ENCODE measurements at regions not wholly inside any gene's neighbourhood (a gene's known extent, or its start where the extent isn't known, plus 50 kb on each side); places are given as distances from the start of the nearest gene placed in this dataset.
"Not testable (repeated sequence)": the region's sequence is repeated elsewhere in the genome, so short reads cannot be mapped to it uniquely, and the experiment has no call there.

- DNase-seq (no peak), ATAC-seq (no peak)
- intact Hi-C loops (cut with micrococcal nuclease): no loop called here
Observed at GRCh38 chr12:22803725-22804124, 178.8 kb downstream of the ETNK1 start.

GRCh38 chr12:22808860-22809259 lies 183.9 kb downstream of the ETNK1 start:
- no peak for DNase-seq
- intact Hi-C loops (cut with micrococcal nuclease): no loop called here
- no peak for ATAC-seq

- intact Hi-C loops (cut with micrococcal nuclease): no loop called here
- DNase-seq (no peak), ATAC-seq (no peak)
Observed at GRCh38 chr12:22810036-22810435, 185.1 kb downstream of the ETNK1 start.

DNA sequence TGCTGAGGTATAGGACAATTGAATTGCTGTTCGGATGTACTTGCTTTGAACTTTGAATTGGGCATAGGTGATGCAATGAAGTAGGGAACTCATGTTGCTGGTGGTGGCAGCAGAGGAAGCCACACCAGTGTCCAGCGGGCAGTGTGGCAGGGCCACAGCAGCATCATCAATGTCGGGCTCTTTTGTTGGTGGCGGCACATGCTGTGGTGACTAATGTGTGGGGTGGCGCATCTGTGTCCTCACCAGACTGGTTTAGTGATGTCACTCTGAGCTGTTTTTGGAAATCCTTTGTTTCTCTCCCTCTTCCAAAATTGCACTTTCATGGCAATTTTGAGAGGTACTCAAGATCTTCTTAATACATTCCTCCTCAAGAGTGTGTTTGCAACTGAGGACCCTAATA lies 187.6 kb downstream of the ETNK1 start:
- intact Hi-C loops (cut with micrococcal nuclease): no loop called here
- ATAC-seq: no peak
- DNase-seq: no peak

DNA sequence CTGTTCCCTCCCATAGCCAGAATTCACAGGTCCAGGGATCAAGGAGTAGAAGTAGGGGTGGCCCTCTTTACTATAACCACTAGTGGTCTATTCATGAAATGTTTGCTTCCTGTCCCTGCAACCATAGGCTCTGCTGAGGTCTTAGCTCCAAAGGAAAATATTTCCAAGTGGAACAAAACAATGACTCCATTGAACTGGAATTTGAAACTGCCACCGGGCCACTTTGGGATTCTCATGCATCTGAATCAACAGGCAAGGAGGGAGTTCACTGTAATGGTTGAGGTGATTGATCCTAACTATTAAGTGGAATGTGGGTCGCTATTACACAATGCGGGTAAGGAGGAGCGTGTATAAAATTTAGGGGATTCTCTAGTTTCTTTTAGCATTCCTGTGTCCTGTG lies 197.0 kb downstream of the ETNK1 start:
- ATAC-seq: no peak
- intact Hi-C loops (cut with micrococcal nuclease): no loop called here
- DNase-seq: no peak

DNA sequence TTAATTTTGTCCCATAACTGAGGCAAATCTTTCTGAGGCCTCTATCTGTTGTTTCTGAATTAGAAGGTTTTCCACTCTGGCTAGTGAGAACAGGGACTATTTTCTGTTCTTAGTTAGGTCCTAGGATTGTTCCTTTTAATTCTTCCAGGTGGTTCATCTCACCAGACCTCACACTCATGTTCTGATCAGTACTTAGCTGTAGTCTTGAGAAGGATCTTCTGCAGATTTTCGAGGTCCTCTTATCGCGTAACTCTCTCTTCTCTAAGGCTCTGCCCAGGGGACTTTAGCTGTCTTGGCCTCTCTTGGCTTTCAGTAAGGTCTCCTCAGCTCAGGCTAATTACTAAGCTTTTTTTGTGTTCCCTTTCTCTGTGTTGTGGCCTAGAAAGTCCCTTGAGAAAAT lies 201.1 kb downstream of the ETNK1 start:
- DNase-seq (no peak), ATAC-seq (no peak)
- intact Hi-C loops (cut with micrococcal nuclease): no loop called here

DNA sequence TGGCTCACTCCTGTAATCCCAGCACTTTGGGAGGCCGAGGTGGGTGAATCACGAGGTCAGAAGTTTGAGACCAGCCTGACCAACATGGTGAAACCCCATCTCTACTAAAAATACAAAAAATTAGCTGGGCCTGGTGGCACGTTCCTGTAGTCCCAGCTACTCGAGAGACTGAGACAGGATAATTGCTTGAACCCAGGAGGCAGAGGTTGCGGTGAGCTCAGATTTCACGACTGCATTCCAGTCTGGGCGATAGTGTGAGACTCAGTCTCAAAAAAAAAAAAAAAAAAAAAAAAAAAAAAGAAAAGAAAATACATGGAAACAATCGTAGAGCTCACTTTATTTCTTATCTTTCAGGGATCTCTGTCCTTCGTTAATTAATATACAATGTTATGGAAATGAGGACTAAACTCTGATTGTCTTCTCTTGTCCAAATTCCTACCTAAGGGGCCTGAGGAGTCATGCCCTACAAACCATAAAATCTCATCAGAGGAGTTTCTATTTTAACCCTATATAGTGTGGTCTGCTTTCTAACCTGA lies 201.5 kb downstream of the ETNK1 start:
- intact Hi-C loops (cut with micrococcal nuclease); ATAC-seq; DNase-seq: not testable (repeated sequence)

DNA sequence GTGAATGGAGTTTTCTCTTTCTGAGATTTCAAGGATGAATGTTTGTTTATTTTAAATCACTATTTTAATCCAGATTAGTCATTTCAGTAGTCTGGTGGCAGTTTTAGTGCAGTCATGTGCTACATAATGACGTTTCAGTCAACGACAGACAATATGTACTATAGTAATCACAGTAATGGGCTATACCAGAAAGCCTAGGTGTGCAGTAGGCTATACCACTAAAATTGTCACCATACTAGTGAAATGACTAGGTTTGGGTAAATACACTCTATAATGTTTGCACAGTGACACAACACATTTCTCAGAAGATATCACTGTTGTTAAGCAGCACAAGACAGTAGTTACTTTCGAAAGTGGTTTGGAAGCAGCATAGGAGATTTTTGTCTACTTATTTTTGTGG lies 203.1 kb downstream of the ETNK1 start:
- no peak for DNase-seq
- intact Hi-C loops (cut with micrococcal nuclease): no loop called here
- ATAC-seq: no peak

- DNase-seq (no peak), ATAC-seq (no peak)
- intact Hi-C loops (cut with micrococcal nuclease): no loop called here
Observed at GRCh38 chr12:22835431-22835830, 210.5 kb downstream of the ETNK1 start.

GRCh38 chr12:22850185-22850584 lies 225.2 kb downstream of the ETNK1 start:
- DNase-seq: no peak

GRCh38 chr12:22851532-22851931 lies 226.6 kb downstream of the ETNK1 start:
- no peak for ATAC-seq
- intact Hi-C loops (cut with micrococcal nuclease): no loop called here

More at GRCh38 chr12:22850185-22850584, 225.2 kb downstream of the ETNK1 start:
- ATAC-seq: no peak
- intact Hi-C loops (cut with micrococcal nuclease): no loop called here

DNA sequence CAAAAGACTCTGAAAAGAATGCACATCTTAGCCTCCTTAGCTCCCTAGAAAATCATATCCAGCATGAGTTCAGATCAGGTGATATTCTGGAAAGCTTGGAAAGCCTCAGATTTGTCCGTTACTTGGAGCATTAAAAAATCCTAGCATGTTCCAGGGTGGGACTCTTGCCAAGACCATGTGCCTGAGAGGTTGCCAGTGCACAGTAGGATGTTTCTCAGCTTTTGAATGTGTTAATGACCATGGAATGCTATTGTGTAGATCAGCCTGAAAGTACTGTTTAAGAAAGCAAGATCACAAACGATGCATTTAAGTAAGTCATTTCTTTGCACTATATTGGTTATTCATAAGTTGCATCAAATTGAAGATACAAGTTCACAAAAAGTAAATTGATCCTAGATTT lies 230.5 kb downstream of the ETNK1 start:
- ATAC-seq (no peak), DNase-seq (no peak)
- intact Hi-C loops (cut with micrococcal nuclease): no loop called here

More at GRCh38 chr12:22851532-22851931, 226.6 kb downstream of the ETNK1 start:
- DNase-seq: no peak

DNA sequence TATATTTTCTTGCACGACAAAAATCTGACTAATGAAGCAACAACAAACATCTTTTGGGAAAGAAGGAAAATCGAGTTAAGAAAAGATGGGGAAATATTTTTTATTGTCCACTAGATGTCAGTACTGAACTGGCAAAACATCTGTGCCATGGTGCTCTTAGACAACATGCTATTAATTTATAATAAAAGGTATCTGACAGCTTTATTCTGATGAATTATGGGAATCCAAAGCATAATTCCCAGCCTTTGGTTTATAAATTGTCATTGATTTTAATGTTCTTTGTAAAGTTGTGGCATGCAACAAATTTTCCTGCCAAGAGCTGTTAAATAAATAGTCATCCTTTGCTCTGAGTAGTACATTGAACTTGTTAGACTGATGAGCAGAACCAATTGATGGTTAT lies 231.2 kb downstream of the ETNK1 start:
- intact Hi-C loops (cut with micrococcal nuclease): no loop called here
- no peak for ATAC-seq
- DNase-seq: no peak

- intact Hi-C loops (cut with micrococcal nuclease): no loop called here
- no peak for DNase-seq
- no peak for ATAC-seq
Observed at GRCh38 chr12:22858849-22859570, 234.0 kb downstream of the ETNK1 start.

DNA sequence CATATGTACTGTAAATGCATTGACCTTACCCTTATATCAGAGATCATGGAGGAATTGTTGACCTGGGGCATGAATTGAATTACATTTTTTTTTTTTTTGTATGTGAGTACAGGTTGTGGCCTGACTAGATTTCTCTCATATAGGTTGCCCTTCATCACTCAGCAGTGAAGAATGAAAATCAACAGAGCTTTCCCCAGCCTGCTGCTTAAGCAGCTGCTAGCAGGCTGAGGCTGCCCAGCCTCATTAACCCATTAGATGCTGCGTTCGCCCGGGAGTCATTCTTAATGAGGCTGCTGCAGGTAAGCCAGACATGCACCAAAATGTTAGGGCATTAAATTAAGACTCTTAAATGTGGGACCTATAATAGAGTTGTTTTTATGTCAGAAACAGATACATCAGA lies 236.0 kb downstream of the ETNK1 start:
- intact Hi-C loops (cut with micrococcal nuclease): no loop called here
- DNase-seq: no peak
- no peak for ATAC-seq

GRCh38 chr12:22865822-22866221 lies 240.9 kb downstream of the ETNK1 start:
- ATAC-seq (no peak), DNase-seq (no peak)
- intact Hi-C loops (cut with micrococcal nuclease): no loop called here

DNA sequence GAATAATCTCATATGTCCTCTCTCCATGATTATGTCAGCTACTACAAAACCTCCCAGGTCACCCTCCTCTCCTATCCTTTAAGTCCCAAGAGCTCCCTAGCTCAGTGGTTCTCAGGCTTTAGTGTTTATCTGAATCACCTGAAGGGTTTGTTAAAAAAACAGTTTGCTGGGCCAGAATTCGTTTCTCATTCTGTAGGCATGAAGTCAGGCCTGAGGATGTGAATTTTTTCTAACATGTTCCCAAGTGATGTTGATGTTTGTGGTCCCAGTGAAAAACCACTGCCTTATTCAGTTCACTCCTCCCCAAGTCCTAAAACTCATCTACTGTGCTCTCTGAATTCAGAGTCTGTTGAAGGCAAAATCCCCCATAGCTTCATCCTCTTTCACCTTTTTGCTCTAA lies 241.4 kb downstream of the ETNK1 start:
- ATAC-seq (no peak), DNase-seq (no peak)
- intact Hi-C loops (cut with micrococcal nuclease): no loop called here

DNA sequence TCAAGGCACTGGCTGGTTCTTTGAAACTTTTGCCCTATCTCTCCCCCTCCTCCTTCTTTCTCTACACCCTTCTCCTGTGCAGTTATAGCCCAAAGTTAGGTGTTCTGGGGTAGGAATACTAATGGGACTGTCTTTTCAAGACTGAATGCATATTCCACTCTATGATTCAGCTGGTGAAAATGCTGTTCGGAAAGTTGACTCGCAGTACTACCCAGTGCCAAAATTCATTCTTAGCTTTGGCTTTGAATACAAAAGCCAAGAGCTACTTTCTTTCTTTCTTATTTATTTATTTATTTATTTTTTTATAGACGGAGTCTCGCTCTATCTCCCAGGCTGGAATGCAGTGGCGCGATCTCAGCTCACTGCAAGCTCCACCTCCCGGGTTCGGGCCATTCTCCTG lies 249.2 kb downstream of the ETNK1 start:
- intact Hi-C loops (cut with micrococcal nuclease): no loop called here
- no peak for DNase-seq

GRCh38 chr12:22876262-22876661 lies 251.3 kb downstream of the ETNK1 start:
- DNase-seq (no peak), ATAC-seq (no peak)
- intact Hi-C loops (cut with micrococcal nuclease): no loop called here

More for the DNA sequence above, 249.2 kb downstream of the ETNK1 start:
- ATAC-seq: no peak

DNA sequence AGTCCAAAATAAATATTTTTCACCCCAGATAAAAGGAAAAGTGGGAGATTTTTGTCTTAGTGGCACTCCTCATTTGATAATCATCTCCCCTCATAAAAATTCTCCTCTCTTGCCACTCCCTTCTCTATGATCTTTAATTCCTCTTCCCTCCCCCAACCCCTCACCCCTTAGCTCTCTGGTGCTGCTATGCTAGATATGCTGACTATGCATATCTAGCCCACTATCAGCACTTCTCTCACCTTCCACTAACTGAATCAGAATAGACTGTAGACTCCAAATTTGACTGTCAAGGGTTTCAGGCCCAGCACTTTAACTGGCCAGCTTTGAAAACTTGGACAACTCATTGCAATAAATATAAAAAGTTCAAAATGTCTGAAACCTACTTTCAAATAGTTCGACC lies 254.2 kb downstream of the ETNK1 start:
- ATAC-seq (no peak), DNase-seq (no peak)
- intact Hi-C loops (cut with micrococcal nuclease): no loop called here

- ATAC-seq: no peak
- no peak for DNase-seq
- intact Hi-C loops (cut with micrococcal nuclease): no loop called here
Observed at GRCh38 chr12:22880331-22880730, 255.4 kb downstream of the ETNK1 start.
